HG03135 (cell line): ENCODE measurements at regions not wholly inside any gene's neighbourhood (a gene's known extent, or its start where the extent isn't known, plus 50 kb on each side); places are given as distances from the start of the nearest gene placed in this dataset.

Experiments
- ATAC-seq: cut with Tn5 transposase; IDR thresholded peaks from one replicate; pipeline ENCODE4 v1.9.1; 2021; ENCODE audit warnings: mild to moderate bottlenecking, moderate library complexity; ENCODE audit not compliant: unreplicated experiment

DNA sequence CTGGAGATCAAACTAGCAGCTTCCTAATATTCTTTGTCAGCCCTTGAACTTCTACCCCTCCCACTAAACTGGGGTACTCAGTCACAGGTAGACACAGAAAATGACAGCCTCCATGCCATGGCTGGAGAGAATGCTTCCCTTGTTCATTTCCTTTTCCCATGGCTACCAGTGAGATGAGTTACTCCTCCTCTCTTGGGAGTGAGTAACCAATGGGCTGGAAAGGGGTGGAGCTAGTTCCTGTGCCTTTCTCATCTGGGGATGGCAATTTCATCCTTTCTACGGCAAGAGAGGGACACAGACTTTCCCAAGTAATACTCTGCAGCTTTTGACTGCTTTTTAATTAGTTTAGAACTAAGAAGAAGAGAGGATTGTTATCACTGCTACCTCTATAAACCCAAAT is 1045.6 kb upstream of the WWC1 start:
- ATAC-seq = no peak

- ATAC-seq = no peak
These were observed 1043.6 kb upstream of the WWC1 start for GRCh38 chr5:167247816-167248215.

DNA sequence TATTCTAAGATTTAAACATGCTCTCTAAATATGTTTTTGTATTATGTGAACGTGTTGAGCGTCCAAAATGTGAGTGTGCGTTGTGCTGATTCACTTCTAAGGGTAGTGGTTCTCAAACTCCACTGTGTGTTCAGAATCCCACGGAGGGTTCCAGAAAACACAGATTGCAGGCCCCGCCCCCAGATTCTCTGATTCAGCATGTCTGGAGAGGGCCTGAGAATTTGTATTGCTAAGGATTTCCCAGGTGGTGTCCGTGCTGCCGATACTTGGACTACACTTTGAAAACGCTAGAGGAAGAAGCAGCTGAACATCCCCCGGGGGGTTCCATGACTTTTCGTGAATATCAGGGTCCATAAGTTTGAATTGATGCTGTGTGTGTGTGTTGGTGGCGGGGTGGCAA is 1043.2 kb upstream of the WWC1 start:
- ATAC-seq = no peak

GRCh38 chr5:167250996-167251395 is 1040.4 kb upstream of the WWC1 start:
- no peak for ATAC-seq

DNA sequence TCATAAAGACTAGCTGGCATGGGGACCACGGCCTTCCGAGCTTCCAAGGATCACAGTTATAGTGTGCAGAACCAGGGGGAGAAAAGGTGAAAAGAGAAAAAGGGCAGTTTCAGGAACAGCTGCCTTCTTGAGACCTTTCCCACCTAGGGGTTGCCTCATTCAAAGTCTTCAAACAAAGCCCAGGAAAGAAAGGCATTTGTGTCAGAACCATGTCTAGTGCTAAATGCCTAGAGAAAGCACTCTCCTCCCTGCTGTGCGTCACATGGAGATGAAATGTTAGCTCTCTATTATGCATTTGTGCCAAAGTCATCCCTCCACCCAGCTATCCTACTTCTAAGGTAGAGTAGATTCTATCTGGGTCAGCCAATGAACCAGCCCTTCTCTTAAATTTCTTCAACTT is 1037.3 kb upstream of the WWC1 start:
- ATAC-seq = no peak

GRCh38 chr5:167255926-167256325 is 1035.5 kb upstream of the WWC1 start:
- no peak for ATAC-seq

GRCh38 chr5:167259806-167260205 is 1031.6 kb upstream of the WWC1 start:
- ATAC-seq = no peak

DNA sequence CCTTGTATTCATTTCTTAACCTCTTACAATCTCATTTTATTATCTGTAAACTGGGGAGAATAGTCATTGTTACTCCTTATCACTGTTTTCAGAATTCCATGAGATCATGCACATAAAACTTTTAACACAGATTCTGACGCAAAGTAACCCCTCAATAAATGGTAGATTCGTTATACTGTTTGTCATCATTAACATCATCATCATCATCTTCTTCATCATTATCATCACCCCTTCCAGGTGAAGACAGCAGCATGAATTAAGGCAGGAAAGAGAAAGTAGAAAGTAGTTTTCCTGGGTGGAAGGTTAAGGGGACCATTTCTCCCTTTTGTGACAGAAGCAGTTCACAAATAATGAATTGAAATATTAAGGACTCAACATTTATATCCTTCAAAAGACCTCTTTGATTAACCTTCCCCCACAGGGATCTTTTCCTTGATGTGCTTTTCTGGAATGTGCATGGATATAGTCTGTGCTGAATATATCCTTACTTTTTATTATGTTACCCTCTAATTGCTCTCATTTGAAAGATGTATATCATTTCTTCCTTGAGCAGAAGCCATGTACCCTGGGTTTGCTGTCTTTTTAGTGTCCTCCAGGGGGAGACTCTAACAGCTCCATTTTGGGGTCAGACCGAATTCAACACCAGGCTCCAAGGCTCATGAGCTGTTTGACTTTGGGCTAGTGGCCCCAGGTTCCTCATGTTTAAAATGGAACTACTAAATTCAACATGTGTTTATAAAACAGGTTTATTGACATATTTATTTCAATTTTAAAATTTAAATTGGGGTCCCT is 1029.9 kb upstream of the WWC1 start:
- no peak for ATAC-seq

DNA sequence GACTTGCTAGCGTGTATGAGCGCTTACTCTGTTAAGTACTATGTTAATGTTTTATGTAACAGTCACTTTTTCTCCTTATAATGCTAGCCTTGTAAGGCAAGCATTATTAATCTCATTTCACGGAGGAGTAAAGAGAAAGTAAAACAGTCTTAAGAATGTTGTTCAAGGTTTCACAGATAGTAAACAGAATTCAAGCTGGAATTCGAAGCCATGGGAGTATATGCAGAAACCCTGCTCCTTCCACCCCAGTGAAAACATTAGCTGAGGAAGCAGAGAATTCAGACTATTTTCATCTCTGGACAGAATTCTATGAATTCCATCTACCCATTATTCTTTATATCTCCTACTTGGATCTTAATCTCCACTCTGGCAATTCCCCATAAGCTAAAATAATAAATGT is 1028.3 kb upstream of the WWC1 start:
- ATAC-seq = no peak

DNA sequence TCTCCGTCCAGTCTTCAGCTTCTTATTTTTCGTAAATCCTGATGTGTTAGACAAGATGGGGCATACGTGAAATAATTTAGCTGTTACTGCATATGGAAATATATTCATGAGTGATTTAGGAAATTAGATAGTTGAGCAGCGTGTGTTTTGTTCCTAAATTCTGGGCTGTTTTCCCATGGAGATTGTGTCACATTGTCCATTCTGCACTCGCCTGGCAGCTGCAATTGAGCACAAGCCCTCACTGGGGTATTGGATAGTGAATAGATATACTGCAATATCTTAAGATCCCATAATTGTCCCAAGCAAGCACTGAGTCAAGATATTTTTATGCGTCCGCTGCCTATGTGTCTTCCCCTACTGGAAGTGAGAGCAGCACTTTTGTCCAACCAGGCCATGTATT is 1027.1 kb upstream of the WWC1 start:
- ATAC-seq = no peak

DNA sequence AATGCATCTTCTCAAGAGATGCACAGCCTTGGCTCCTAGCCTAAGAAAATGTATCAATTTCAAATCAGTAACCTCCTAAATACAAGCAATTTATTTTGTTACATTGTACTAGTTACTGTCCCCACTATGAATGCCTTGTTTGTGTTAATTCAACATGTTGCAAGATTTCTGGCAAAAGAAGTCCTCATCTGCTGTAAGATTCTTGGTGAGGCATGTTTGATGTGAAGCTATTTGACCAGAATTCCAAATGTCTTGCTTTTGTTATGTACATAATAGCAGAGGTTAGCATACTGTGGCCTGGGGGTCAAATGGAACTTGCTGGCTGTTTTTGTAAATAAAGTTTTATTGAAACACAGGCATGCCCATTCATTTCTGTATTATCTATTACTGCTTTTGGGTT is 1023.1 kb upstream of the WWC1 start:
- ATAC-seq = no peak

GRCh38 chr5:167269146-167269545 is 1022.3 kb upstream of the WWC1 start:
- ATAC-seq = no peak

DNA sequence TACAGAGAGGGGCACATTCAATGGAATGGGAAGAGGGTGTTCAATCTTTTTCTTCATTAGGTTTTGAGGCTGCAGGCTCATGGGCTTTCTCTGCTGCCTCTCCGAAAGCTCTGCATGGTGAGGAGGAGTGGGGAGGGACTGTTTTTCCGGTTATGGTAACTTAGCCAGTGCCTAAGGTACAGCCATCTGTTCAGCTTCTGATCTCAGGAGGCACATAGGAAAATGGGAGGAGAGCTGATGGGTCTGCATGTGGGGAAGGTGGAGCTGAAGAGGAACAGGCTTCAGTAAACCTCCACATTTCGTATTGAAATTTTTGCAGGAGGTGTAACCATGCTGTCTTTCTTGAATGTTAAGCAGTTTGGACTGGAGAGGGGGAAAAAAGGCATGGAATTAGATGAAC is 1020.4 kb upstream of the WWC1 start:
- no peak for ATAC-seq

DNA sequence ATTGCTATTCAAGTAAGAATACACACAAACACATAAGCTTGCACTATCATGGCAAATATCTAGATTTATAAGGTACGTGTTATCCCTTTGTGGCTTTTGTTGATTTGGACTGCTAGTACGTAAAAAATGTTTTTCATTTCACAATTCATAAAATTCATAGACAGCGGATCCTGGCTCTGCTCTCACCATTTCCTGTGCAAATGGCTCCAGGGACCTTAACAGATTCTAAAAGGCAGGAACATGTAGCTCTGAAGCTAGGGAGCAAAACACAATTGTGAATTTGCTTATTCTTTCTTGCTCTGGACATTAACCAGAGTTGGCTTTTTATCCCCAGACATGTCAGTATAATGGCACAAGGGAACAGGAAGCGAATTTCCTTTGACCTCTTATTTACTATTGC is 1019.9 kb upstream of the WWC1 start:
- no peak for ATAC-seq

- ATAC-seq = no peak
These were observed 1011.3 kb upstream of the WWC1 start for GRCh38 chr5:167280111-167280510.

DNA sequence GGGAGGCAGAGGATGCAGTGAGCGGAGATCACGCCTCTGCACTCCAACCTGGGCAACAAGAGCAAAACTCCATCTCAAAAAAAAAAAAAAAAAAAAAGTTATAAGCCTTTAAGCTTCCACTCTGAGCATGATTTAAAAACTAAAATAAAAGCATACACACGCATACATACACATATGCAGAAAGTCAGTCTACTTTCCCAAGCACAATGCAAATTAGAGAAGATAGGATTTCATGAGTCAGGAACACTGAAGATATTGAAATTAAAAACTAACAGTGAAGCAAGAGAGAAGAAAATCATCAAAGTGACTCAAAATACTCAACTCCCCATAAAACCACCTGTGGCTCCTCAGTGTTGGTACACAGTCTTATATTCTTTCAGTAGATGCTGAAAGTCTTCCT is 1009.5 kb upstream of the WWC1 start:
- ATAC-seq = no peak

- ATAC-seq = no peak
These were observed 1007.8 kb upstream of the WWC1 start for GRCh38 chr5:167283691-167284090.

DNA sequence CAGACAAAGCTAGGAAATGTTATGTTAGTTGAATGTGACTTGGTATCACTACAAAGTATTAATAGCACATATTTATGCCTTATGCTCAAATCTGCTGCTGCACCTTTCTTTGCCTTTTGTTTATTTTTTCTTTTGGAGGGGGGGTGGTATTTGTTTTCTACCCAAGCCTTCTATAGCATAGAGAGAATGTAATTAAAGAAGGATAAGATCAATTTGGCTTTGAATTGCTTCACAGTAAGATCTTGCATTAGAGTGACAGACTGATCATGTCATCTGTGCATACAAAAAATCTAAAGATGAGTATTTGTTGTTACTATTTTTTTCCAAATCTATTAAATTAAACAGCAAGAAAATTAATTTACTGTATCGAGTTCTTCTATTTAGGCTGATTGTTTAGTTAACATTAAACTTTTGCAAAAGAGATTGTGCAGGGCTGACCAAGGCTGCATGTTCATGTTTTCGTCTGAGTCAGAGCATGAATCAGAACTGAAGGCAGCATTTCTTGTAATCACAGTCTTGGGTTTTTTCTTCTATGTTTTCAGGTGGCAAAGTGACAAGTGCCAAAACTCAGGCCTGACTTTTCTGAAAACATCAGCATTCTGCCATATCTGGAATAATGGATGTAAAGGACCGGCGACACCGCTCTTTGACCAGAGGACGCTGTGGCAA is 1007.1 kb upstream of the WWC1 start:
- ATAC-seq = no peak

GRCh38 chr5:167285591-167285990 is 1005.9 kb upstream of the WWC1 start:
- no peak for ATAC-seq

DNA sequence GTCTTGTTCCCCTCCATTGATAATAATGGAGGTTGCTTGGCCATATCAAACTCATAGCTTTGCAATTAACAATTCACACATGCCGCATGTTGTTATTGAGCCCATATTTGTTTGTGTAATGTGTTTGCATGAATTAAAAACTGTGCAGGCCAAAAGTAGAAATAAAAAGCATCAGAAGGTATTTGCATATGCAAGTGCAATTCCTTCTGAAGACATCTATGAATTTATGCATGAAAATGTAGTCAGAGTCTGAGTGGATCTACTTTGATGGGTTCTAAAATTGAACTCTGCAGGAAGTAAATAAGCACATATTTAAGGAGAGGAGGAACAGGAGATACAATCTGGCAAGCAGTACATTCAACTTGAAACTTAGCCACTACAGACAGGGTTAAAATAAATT is 1004.6 kb upstream of the WWC1 start:
- ATAC-seq = no peak

GRCh38 chr5:167290478-167290877 is 1001.0 kb upstream of the WWC1 start:
- no peak for ATAC-seq

DNA sequence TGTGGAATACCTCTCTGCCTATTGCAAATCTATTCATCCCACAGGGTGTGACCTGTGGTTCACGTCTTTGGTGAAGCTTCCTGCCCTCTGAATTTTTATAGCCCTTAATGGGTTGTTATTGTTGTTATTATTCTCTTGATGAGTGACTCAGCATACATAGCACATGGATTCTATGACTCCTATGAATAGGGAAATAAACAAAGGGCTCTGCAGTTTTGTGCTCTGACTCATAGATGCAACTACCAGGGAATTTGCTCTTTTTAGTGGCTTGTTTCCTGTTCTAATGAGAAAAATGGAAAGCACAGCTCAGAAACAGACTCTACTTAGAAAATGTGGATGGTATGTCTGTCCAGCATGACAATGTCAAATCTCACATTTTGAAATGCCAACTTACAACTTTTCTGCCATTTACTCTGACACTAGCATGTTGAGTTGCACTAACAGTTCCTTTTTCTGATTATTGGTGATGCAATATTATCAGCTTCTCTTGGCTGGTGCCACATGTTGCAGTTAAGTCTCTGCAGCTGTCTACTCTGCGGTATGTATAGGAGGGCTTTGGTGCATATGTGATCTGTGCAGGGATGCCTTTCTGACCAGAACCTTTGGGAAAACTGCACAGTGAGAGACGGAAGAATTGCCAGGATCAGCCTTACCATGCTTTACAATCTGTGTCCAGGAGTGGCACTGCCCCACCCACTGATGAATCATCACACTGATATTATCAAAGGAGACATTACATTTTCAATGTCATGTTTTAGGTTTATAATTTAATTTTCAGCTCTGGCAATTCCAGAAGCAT is 996.4 kb upstream of the WWC1 start:
- no peak for ATAC-seq
